GM12864 (cell line): ENCODE measurements at regions not wholly inside any gene's neighbourhood (a gene's known extent, or its start where the extent isn't known, plus 50 kb on each side); places are given as distances from the start of the nearest gene placed in this dataset.

Source experiments
- DNase-seq: peaks from one replicate; pipeline ENCODE4 v3.0.0-alpha.2; 2011; ENCODE audit warnings: low read depth
- H3K4me3 ChIP-seq: 2 replicates; pipeline ENCODE4 v1.5.1; 2011; ENCODE audit warnings: mild to moderate bottlenecking, low read depth, low read length, control low read depth
- TF ChIP-seq, protein P1 (sequence below): IDR thresholded peaks from 2 replicates; pipeline ENCODE4 v1.5.1; 2011; ENCODE audit warnings: low read depth, mild to moderate bottlenecking, moderate library complexity, low read length, control low read depth, inconsistent platforms; ENCODE audit errors: missing control alignments

DNA sequence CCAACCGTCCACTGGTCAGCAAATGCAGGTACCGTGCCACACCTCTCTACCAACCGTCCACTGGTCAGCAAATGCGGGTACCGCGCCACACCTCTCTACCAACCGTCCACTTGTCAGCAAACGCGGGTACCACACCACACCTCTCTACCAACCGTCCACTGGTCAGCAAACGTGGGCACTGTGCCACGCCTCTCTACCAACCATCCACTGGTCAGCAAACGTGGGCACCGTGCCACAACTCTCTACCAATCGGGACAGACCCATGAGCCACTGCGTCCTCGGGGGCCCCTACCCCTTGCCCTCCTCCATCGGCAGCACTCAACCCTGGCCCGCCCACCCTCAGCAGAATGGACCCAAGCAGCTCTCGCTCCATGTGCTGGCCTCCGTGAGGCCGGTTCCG is 226.4 kb upstream of the SALL3 start:
- TF ChIP-seq, protein P1, sequence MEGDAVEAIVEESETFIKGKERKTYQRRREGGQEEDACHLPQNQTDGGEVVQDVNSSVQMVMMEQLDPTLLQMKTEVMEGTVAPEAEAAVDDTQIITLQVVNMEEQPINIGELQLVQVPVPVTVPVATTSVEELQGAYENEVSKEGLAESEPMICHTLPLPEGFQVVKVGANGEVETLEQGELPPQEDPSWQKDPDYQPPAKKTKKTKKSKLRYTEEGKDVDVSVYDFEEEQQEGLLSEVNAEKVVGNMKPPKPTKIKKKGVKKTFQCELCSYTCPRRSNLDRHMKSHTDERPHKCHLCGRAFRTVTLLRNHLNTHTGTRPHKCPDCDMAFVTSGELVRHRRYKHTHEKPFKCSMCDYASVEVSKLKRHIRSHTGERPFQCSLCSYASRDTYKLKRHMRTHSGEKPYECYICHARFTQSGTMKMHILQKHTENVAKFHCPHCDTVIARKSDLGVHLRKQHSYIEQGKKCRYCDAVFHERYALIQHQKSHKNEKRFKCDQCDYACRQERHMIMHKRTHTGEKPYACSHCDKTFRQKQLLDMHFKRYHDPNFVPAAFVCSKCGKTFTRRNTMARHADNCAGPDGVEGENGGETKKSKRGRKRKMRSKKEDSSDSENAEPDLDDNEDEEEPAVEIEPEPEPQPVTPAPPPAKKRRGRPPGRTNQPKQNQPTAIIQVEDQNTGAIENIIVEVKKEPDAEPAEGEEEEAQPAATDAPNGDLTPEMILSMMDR = no peak
- no peak for DNase-seq
- no peak overlapping the region for H3K4me3 ChIP-seq

- no peak for DNase-seq
- H3K4me3 ChIP-seq = no peak overlapping the region
- TF ChIP-seq, protein P1 = no peak
These were observed 225.1 kb upstream of the SALL3 start for GRCh38 chr18:78754311-78755043.

DNA sequence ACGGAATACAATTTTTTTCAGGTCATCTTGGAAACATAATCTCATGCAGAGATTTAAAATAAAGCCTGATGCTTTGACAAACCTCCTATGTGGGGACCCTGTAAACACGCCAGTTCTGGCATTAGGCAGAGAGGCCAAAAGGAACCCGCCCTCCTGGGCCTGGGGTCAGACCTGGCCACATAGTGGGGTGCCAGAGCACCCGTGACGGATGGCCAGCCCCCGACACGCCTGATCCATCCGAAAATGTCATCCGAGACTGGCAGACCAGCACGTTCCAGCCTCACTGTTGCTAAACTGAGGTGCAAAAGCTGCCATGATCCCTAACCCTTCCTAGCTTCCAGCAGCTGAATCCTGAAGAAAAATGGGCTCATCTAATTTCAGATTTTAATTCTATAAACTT is 222.6 kb upstream of the SALL3 start:
- DNase-seq = no peak
- TF ChIP-seq, protein P1 = no peak
- H3K4me3 ChIP-seq = no peak overlapping the region

DNA sequence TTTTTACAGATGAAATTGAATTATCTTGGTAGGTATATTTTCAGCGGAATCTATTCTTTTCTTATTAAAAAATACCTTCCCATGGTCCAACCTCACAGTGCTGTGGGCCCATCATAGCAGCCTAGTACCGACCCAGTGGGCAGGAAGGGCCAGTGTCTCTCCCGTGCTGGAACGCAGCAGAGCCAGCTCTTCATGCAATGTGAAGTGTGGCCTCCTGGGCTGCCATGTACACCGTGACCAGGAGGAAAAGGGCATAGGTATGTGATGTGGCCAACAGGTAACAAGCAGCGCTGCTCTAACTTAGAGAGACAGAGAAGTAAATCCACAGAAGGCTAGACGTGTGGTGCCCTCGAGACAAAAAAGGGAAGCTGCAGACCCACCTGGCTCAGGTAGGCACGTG is 221.1 kb upstream of the SALL3 start:
- DNase-seq = no peak
- TF ChIP-seq, protein P1 = no peak
- H3K4me3 ChIP-seq = no peak overlapping the region

DNA sequence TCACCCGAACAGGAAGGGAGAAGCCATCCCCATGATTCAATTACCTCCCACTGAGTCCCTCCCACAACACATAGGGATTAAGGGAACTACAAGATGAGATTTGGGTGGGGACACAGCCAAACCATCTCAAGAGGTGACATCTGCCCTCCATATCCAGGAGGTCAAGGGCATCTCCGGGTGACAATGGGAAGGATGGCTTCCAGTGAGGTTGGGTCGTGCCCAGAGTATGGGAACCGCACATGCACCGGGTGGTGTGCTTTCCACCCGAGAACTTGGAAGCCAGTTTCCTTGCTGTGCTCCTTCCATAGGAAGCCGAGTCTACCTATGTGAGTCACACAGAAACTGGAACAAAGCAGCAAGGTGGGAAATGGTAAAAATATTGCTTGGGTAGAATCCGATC is 216.9 kb upstream of the SALL3 start:
- TF ChIP-seq, protein P1 = no peak
- H3K4me3 ChIP-seq = no peak overlapping the region
- DNase-seq = no peak

DNA sequence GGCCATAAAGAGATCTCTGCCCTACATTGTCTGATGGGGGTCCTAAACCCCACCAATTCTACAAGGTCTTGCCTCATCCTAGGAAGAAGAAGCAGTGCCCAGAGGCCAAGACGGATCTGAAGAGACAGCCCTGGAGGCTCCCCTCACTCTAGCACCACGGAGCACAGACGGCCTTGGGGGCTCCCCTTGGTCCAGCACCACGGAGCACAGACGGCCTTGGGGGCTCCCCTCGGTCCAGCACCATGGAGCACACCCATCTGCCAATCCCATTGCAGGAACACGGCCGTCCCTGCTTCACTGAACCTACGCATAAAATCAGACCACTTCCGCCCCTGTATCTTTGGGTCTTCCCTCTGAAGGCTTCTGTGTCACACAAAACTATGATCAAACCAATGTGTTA is 215.1 kb upstream of the SALL3 start:
- TF ChIP-seq, protein P1 = no peak
- no peak for DNase-seq
- no peak overlapping the region for H3K4me3 ChIP-seq

- TF ChIP-seq, protein P1 = no peak
These were observed 214.5 kb upstream of the SALL3 start for GRCh38 chr18:78765142-78765541.

More at GRCh38 chr18:78765142-78765541, 214.5 kb upstream of the SALL3 start:
- DNase-seq = no peak
- H3K4me3 ChIP-seq = no peak overlapping the region
